Transverse colon (tissue), 4 donors: ENCODE measurements at regions not wholly inside any gene's neighbourhood (a gene's known extent, or its start where the extent isn't known, plus 50 kb on each side); places are given as distances from the start of the nearest gene placed in this dataset.

Source experiments
- DNase-seq: peaks from one replicate; pipeline ENCODE4 v3.0.0-alpha.2; 2019
- H3K27ac ChIP-seq, 4 donors: fragments of 200-600 bp; sonication (generic); 2 replicates each; pipeline ENCODE4 v1.5.1; 2016 to 2018; ENCODE audit warnings: inconsistent platforms in 4 of 4
- H3K27me3 ChIP-seq: fragments of 200-600 bp; sonication (generic); 2 replicates; pipeline ENCODE4 v1.5.1; 2017; ENCODE audit warnings: inconsistent platforms
- H3K36me3 ChIP-seq, 4 donors: fragments of 200-600 bp; sonication (generic); 2 replicates each; pipeline ENCODE4 v1.5.1; 2017 to 2019; ENCODE audit warnings: inconsistent platforms in 4 of 4
- H3K4me1 ChIP-seq, 4 donors: fragments of 200-600 bp; sonication (generic); 2 replicates each; pipeline ENCODE4 v1.5.1; 2017 to 2020; ENCODE audit warnings: inconsistent platforms in 4 of 4
- H3K4me3 ChIP-seq, 4 donors: fragments of 200-600 bp; sonication (generic); 1 replicate in 1 of 4; 2 replicates in 3 of 4; pipeline versions ENCODE4 v1.5.1 to v1.6.1; 2017 to 2019; ENCODE audit warnings: inconsistent platforms in 4 of 4
- H3K9me3 ChIP-seq, 2 donors: fragments of 200-600 bp; sonication (generic); 2 replicates each; pipeline ENCODE4 v1.5.1; 2017 to 2019; ENCODE audit warnings: inconsistent platforms in 2 of 2
- EP300 ChIP-seq: sonication (generic); formaldehyde crosslinking; IDR thresholded peaks from one replicate; pipeline ENCODE4 v1.6.1; 2017; ENCODE audit warnings: antibody characterized with exemption, low read depth
- POLR2A ChIP-seq: fragments of 450-650 bp; IDR thresholded peaks from one replicate; pipeline ENCODE4 v1.6.1; 2016; ENCODE audit warnings: antibody characterized with exemption, mild to moderate bottlenecking, moderate library complexity
- POLR2AphosphoS5 ChIP-seq, 3 donors: sonication (generic); formaldehyde crosslinking; IDR thresholded peaks; one replicate each; pipeline ENCODE4 v1.6.1; 2016; ENCODE audit warnings: antibody characterized with exemption in 3 of 3
- WGBS, 2 donors: methylation state at CpG; one replicate each; pipeline ENCODE4 v1.1.5; 2018; ENCODE audit warnings: low coverage in 1 of 2; 5-methylcytosine and 5-hydroxymethylcytosine counted together
- in situ Hi-C, 4 donors: fragments of 200-750 bp; cut with MboI; loops; one replicate each; pipeline versions ENCODE4 v1.15.0 to v1.15.1; 2017; ENCODE audit warnings: low sequenced_read_pairs in 3 of 4, low pct_ligation_motif_present in 1 of 4, low pct_unique_long_range_greater_than_20kb in 1 of 4
- intact Hi-C: fragments of 100-400 bp; cut with DNase I; formaldehyde crosslinking; loops from one replicate; pipeline ENCODE4 v1.15.1; 2023; ENCODE audit warnings: low total_unique reads
- TF ChIP-seq, protein P1 (sequence below), 5 experiments: fragments of 200-600 bp in 3 of 5; fragments of 450-650 bp in 2 of 5; sonication (generic) in 3 of 5; IDR thresholded peaks; 1 replicate in 2 of 5; 2 replicates in 3 of 5; pipeline ENCODE4 v1.5.1; 2016 to 2017; ENCODE audit warnings: antibody characterized with exemption in 5 of 5, inconsistent platforms in 3 of 5, mild to moderate bottlenecking in 2 of 5, moderate library complexity in 1 of 5

DNA sequence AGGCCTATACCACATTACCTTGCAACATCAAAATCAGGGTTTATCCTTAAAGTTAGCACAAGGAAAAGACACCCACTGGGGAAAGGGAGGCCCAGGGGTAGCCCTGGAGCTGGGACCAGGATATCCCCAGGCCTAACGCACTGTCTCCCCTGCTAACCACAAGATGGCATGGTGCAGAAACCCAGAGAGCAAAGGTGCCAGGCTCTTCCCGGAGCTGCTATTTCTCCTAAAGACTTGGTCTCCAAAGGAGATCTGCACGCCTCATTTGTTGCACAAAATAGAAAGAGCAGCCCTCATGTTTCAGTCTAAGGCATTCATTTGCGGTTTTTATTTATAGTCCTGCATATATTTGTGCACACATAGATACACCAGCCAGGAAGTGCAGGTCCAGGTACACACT, 408.6 kb downstream of the SOX9 start:
- TF ChIP-seq POLR2AphosphoS5 (IDR thresholded peaks at IDR 0.05) (no peak), EP300 (no peak)
- TF ChIP-seq, protein P1, sequence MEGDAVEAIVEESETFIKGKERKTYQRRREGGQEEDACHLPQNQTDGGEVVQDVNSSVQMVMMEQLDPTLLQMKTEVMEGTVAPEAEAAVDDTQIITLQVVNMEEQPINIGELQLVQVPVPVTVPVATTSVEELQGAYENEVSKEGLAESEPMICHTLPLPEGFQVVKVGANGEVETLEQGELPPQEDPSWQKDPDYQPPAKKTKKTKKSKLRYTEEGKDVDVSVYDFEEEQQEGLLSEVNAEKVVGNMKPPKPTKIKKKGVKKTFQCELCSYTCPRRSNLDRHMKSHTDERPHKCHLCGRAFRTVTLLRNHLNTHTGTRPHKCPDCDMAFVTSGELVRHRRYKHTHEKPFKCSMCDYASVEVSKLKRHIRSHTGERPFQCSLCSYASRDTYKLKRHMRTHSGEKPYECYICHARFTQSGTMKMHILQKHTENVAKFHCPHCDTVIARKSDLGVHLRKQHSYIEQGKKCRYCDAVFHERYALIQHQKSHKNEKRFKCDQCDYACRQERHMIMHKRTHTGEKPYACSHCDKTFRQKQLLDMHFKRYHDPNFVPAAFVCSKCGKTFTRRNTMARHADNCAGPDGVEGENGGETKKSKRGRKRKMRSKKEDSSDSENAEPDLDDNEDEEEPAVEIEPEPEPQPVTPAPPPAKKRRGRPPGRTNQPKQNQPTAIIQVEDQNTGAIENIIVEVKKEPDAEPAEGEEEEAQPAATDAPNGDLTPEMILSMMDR (IDR thresholded peaks at IDR 0.05): peak in 1 of 5 experiments; percentile 10

DNA sequence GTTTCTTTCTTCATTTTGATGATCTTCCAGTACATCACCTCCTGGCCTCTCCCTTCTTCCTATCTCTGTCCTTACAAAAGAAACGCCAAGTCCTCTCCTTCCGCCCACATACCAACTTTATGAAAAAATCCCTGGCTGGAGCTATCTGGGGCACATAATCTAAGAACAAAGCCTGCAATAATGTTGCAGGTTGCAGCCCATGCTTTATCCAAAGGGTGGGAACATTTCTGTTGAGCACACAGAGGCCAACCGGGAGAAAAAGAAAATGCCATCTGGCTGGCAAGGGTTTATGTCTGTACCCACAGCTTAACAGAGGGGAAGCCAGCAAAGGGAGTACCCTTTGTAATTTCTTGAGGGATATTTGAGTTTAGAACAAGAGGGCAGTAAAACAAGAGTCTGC, 409.6 kb downstream of the SOX9 start:
- Histone ChIP-seq H3K36me3 (no peaks in the 10 kb centered on the region), H3K9me3 (no peaks in the 10 kb centered on the region), H3K27me3 (no peaks in the 10 kb centered on the region), H3K27ac (peak overlapping the region; percentile 16 to 63 (median 38)), H3K4me1 (peaks cover 0 to 33% (median 4%) of the 10 kb centered on the region in 4 donors), H3K4me3 (no peak overlapping the region)
- 57 to 61% methylated on average over 2 to 3 of the region's 3 CpGs for WGBS, 2 donors
- DNase-seq: no peak
- TF ChIP-seq POLR2A (no peak), POLR2AphosphoS5 (IDR thresholded peaks at IDR 0.05) (no peak), EP300 (no peak)
- TF ChIP-seq, protein P1 (IDR thresholded peaks at IDR 0.05): no peak
- intact Hi-C loops: no loop called here
- in situ Hi-C loops: loop anchor here (10.0 to 25.0 kb wide), 6 partner anchors 96 to 1893 kb away; no protein-coding TSS in a partner anchor

More for the DNA sequence above, 408.6 kb downstream of the SOX9 start:
- Histone ChIP-seq H3K27me3 (no peaks in the 10 kb centered on the region), H3K9me3 (no peaks in the 10 kb centered on the region), H3K4me3 (no peak overlapping the region), H3K36me3 (no peaks in the 10 kb centered on the region), H3K4me1 (peaks cover 0 to 42% (median 9%) of the 10 kb centered on the region in 4 donors), H3K27ac (peak overlapping the region in 1 of 4 donors; percentile 14)
- in situ Hi-C loops: loop anchor here (25.0 kb wide), 5 partner anchors 267 to 1892 kb away; no protein-coding TSS in a partner anchor
- intact Hi-C loops: no loop called here
- 50% methylated on average over 4 of the region's 4 CpGs; no CpG with 5 or more reads in 1 of the 2 donors for WGBS, 2 donors
- no peak for DNase-seq

DNA sequence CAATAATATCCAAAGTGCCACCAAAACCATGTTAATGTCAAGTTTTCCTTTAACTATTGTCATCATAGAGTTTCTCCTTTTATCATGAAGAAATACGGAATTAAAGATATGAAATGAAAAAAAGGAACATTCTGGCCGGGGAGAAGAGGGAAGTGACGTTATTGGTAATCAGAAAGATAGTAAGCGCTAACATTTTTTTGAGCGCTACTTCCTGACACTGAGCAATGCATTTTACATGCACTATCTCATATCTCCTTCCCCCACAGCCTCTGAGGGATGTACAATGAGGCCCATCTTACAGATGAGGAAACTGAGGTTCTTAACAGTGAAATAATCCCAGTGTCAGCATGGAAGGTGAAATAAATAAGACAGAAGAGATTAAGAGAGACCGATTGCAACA, 410.9 kb downstream of the SOX9 start:
- intact Hi-C loops (no loop called here), in situ Hi-C loops (loop anchor here (10.0 to 25.0 kb wide), 6 partner anchors 97 to 1894 kb away; no protein-coding TSS in a partner anchor)
- Histone ChIP-seq H3K27me3 (no peaks in the 10 kb centered on the region), H3K4me1 (peaks cover 0 to 23% (median 4%) of the 10 kb centered on the region in 4 donors), H3K27ac (no peak overlapping the region), H3K9me3 (no peaks in the 10 kb centered on the region), H3K4me3 (no peak overlapping the region), H3K36me3 (no peaks in the 10 kb centered on the region)
- no peak for DNase-seq
- 83 to 96% methylated on average over 4 to 6 of the region's 6 CpGs for WGBS, 2 donors
- TF ChIP-seq POLR2A (no peak), EP300 (no peak), POLR2AphosphoS5 (IDR thresholded peaks at IDR 0.05) (no peak)
- TF ChIP-seq, protein P1 (IDR thresholded peaks at IDR 0.05): no peak

DNA sequence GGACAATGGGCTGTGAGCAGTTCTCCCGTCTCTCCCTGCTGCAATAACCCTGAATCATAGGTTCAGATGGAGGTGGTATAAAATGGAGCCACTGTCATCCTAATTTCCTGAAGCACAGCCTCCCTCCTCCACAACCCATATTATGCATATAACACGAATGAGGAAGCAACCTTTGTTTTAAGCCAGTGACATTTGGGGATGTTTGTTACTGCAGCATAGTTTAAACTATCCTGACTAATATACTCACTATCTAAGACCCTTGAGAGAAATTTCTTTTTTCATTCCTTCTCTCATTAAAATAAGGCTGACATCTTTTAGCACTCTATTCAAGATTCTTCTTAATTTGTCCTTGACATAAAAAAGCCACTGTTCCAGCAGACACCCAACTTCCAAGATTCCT, 413.4 kb downstream of the SOX9 start:
- WGBS, 2 donors: 80 to 86% methylated on average over 1 to 2 of the region's 2 CpGs
- Histone ChIP-seq H3K9me3 (no peaks in the 10 kb centered on the region), H3K4me3 (no peak overlapping the region), H3K4me1 (peaks cover 0 to 26% (median 9%) of the 10 kb centered on the region in 4 donors), H3K36me3 (no peaks in the 10 kb centered on the region), H3K27me3 (no peaks in the 10 kb centered on the region), H3K27ac (no peak overlapping the region)
- TF ChIP-seq EP300 (no peak), POLR2AphosphoS5 (IDR thresholded peaks at IDR 0.05) (no peak), POLR2A (no peak)
- TF ChIP-seq, protein P1 (IDR thresholded peaks at IDR 0.05): no peak
- in situ Hi-C loops (loop anchor here (10.0 to 25.0 kb wide), 6 partner anchors 99 to 1897 kb away; no protein-coding TSS in a partner anchor), intact Hi-C loops (no loop called here)
- no peak for DNase-seq
